Natural killer cell treated with Interleukin-12 subunit alpha and Interleukin-12 subunit beta and Interleukin-15 and Interleukin-18, amount 100 ng/mL, for 72 hours (primary cell): ENCODE measurements at regions not wholly inside any gene's neighbourhood (a gene's known extent, or its start where the extent isn't known, plus 50 kb on each side); places are given as distances from the start of the nearest gene placed in this dataset.
"Not testable (repeated sequence)": the region's sequence is repeated elsewhere in the genome, so short reads cannot be mapped to it uniquely, and the experiment has no call there.

Experiments used
- ATAC-seq, 2 donors: fragments of 150-1000 bp; cut with Tn5 transposase in 1 of 2; sonication (Bioruptor Pico), chemical (Tn5 transposase) in 1 of 2; 2 replicates each; pipeline ENCODE4 v1.10.0; 2021
- DNase-seq: peaks from one replicate; pipeline ENCODE4 v3.0.0; 2022; ENCODE audit warnings: low spot score
- H3K27ac Mint-ChIP-seq, 2 donors: 1 replicate in 1 of 2; 2 replicates in 1 of 2; pipeline ENCODE4 v1.8.0; 2022; ENCODE audit warnings: mixed read lengths in 2 of 2, mild to moderate bottlenecking in 1 of 2, moderate library complexity in 1 of 2
- H3K27me3 Mint-ChIP-seq, 2 donors: 1 replicate in 1 of 2; 2 replicates in 1 of 2; pipeline ENCODE4 v1.8.0; 2022; ENCODE audit warnings: mixed read lengths in 2 of 2
- H3K36me3 Mint-ChIP-seq: one replicate; pipeline ENCODE4 v1.8.0; 2022; ENCODE audit warnings: mixed read lengths
- H3K4me1 Mint-ChIP-seq, 2 donors: 1 replicate in 1 of 2; 2 replicates in 1 of 2; pipeline ENCODE4 v1.8.0; 2022; ENCODE audit warnings: low read depth in 2 of 2, mixed read lengths in 2 of 2, mild to moderate bottlenecking in 1 of 2
- H3K4me3 Mint-ChIP-seq: one replicate; pipeline ENCODE4 v1.8.0; 2022; ENCODE audit warnings: mixed read lengths
- H3K9me3 Mint-ChIP-seq: 2 replicates; pipeline ENCODE4 v1.8.0; 2022; ENCODE audit warnings: mixed read lengths

DNA sequence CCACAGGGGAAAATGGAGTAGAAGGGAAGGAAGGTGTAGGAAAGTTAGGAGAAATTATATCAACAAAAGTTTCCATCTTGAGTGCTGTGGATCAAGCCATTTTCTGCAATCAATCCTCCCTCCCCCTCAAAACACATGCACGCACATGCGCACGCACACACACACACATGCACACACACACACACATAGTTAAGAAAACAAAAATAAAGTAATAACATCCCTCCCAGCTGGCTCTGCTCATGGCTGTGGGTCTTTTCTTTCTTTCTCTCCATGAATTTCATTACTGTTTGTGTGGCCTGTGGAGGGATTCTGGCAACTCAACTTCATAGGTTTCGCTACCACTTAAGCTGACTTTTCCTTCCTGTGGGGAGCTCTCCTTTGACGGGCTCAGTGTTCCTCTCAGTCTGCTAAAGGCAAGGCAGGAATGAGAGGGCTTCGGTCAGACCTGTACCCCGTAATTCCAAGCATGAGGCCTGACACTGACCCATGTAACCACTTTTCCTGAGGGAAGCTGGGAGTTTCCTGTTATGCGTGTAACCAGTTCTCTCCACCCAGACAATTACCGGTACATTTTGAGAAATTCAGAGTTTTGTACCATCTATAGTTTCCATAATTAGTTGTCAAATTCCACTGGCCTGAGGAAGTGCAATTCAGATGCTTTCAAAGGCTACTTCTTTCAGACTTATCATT is 79.8 kb downstream of the ZNF92 start:
- H3K27me3 Mint-ChIP-seq: peaks cover 0 to 3% of the 10 kb centered on the region in 2 donors
- H3K4me3 Mint-ChIP-seq: no peak overlapping the region
- no peaks in the 10 kb centered on the region for H3K36me3 Mint-ChIP-seq
- no peak for DNase-seq
- H3K27ac Mint-ChIP-seq: no peak overlapping the region
- H3K9me3 Mint-ChIP-seq: no peaks in the 10 kb centered on the region
- H3K4me1 Mint-ChIP-seq: peaks cover 14 to 19% of the 10 kb centered on the region in 2 donors
- no peak for ATAC-seq

DNA sequence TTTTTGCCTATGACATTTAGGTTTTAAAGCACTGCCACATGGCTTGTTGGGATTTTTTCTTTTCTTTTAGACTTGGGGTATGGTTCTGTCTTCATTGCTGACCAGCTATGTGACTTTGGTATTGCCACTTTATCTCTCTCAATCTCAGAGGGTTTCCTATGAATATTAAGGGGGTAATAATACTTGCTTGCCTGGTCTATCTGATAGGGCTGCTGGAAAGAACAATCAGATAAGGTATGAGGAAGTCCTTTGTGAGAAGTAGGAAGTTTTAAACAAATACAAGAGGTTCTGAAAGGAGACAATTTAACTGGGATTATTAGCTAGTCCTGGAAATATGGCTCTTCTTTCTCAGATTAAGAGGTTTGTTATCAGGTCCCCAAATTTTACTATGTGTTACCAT is 80.8 kb downstream of the ZNF92 start:
- no peak for ATAC-seq
- Mint-ChIP-seq H3K27me3 (peaks cover 0 to 3% of the 10 kb centered on the region in 2 donors), H3K4me1 (peaks cover 13 to 18% of the 10 kb centered on the region in 2 donors), H3K36me3 (no peaks in the 10 kb centered on the region), H3K9me3 (no peaks in the 10 kb centered on the region), H3K4me3 (no peak overlapping the region), H3K27ac (no peak overlapping the region)
- DNase-seq: no peak

DNA sequence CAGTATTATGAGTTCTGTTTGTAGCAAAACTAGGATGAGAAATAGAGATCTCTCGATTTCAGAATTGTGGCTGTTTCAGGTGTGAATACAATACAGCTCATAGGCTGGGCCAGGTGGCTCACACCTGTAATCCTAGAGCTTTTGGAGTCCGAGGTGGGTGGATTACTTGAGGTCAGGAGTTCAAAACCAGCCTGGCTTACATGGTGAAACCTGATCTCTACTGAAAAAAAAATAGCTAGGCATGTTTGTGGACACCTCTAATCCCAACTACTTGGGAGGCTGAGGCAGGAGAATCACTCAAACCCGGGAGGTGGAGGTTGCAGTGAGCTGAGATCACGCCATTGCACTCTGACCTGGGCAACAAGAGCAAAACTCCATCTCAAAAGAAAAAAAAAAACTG is 81.4 kb downstream of the ZNF92 start:
- not testable (repeated sequence) for DNase-seq, H3K36me3 Mint-ChIP-seq, H3K4me3 Mint-ChIP-seq, H3K9me3 Mint-ChIP-seq, H3K27me3 Mint-ChIP-seq, H3K27ac Mint-ChIP-seq, ATAC-seq
- peaks cover 9 to 13% of the 10 kb centered on the region in 2 donors for H3K4me1 Mint-ChIP-seq

DNA sequence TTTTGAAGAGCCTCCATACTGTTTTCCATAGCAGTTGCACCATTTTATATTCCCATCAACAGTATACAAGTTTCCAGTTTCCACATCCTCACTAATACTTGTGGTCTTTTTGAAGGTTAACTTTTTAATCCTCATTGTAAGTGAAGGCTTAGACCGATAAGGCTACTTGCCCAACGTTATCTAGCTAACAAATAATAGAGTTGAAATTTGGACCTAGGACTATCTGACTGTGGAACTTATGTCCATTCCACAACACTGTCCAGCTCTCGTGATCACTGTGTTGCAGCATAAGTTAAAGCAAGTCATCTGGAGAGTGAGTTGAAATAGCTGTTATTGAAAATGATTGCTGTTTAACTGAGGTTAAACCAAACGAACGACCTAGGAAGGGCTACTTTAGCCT is 84.0 kb downstream of the ZNF92 start:
- no peak for DNase-seq
- Mint-ChIP-seq H3K9me3 (no peaks in the 10 kb centered on the region), H3K36me3 (no peaks in the 10 kb centered on the region), H3K4me3 (no peak overlapping the region), H3K4me1 (peaks cover 9 to 13% of the 10 kb centered on the region in 2 donors), H3K27ac (no peak overlapping the region), H3K27me3 (peaks cover 0 to 3% of the 10 kb centered on the region in 2 donors)
- ATAC-seq: no peak

DNA sequence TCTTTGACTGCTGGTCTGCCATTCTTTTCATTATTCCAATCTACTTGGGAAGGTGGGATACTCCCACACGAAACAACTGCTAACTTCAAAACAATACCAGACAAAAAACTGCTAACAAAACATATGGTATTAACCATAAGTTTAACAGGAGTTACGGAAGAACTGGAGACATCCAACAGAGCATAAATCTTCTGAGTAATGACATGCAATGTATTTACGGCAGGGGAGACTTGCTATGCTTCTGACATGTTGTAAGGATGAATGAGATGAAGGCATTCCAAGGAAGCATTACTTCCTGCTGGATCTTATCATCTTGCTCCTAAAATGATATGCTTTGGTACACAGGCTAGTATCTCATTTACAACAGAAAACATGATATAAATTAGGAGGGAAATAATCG is 85.8 kb downstream of the ZNF92 start:
- Mint-ChIP-seq H3K9me3 (no peaks in the 10 kb centered on the region), H3K4me3 (no peak overlapping the region), H3K27me3 (peaks cover 0 to 3% of the 10 kb centered on the region in 2 donors), H3K36me3 (no peaks in the 10 kb centered on the region), H3K27ac (no peak overlapping the region), H3K4me1 (peaks cover 4 to 10% of the 10 kb centered on the region in 2 donors)
- ATAC-seq (no peak), DNase-seq (no peak)

DNA sequence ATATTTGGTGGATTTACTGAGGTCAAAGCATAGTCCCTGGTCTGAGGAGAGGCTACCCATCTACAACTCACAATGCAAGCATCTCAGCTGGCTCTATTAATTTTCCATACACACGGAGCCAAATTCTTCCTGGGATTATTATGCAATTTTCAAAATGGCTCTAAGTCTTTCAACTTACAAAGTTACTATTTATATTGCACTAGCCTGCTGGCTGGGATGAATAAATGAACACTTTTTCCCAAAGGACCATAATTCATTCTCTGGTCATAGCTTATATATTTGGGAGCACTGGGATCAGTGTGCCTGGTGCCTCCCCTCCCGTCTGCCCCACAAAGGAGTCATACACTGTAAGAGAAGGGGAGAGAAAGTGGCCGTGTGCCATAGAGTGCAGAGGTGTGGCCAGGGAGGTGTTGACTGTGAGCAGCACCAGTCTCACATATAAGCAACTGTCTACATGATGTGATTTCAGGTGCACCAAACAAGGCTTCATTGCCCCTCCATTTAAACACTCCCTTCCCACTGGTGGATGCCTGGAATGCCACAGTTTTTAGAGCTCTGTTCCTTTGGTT is 88.6 kb downstream of the ZNF92 start:
- Mint-ChIP-seq H3K27ac (no peak overlapping the region), H3K4me1 (peaks cover 0 to 7% of the 10 kb centered on the region in 2 donors), H3K36me3 (peaks cover 1% of the 10 kb centered on the region), H3K27me3 (peaks cover 0 to 2% of the 10 kb centered on the region in 2 donors), H3K4me3 (no peak overlapping the region), H3K9me3 (peaks cover 2% of the 10 kb centered on the region)
- DNase-seq (no peak), ATAC-seq (no peak)

DNA sequence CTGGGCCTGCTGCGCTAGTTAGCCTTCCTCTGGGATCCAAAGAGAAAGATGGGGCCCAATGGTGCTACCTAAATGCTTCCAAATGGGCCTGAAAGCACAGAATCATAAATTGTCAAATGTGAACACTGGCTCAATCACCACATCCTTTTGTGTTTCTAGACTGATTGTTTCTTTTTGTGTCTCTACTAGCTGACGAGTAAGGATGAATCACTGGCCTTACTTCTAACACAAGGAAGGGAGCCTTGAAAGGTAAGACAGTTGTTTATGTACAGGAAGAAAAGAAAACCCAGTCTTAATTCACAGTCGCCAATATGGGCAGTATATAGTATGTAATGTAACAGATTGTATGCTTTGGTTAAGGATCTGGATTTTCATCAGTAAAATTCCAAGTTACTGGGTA is 89.5 kb downstream of the ZNF92 start:
- ATAC-seq (no peak), DNase-seq (no peak)
- peaks cover 8% of the 10 kb centered on the region for H3K36me3 Mint-ChIP-seq
- H3K27ac Mint-ChIP-seq: no peak overlapping the region
- H3K4me1 Mint-ChIP-seq: peaks cover 5 to 9% of the 10 kb centered on the region in 2 donors
- no peak overlapping the region for H3K4me3 Mint-ChIP-seq
- peaks cover 8% of the 10 kb centered on the region for H3K9me3 Mint-ChIP-seq
- H3K27me3 Mint-ChIP-seq: no peaks in the 10 kb centered on the region

DNA sequence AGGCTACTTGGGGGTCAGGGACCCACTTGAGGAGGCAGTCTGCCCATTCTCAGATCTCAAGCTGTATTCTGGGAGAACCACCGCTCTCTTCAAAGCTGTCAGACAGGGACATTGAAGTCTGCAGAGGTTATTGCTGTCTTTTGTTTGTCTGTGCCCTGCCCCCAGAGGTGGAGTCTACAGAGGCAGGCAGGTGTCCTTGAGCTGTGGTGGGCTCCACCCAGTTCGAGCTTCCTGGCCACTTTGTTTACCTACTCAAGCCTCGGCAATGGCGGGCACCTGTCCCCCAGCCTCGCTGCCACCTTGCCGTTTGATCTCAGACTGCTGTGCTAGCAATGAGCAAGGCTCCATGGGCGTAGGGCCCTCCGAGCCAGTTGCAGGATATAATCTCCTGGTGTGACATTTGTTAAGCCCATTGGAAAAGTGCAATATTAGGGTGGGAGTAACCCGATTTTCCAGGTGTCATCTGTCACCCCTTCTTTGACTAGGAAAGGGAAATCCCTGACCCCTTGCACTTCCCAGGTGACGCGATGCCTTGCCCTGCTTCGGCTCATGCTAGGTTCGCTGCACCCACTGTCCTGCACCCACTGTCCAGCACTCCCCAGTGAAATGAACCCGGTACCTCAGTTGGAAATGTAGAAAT is 96.4 kb downstream of the ZNF92 start:
- ATAC-seq, H3K27me3 Mint-ChIP-seq, DNase-seq, H3K27ac Mint-ChIP-seq, H3K4me3 Mint-ChIP-seq: not testable (repeated sequence)
- H3K36me3 Mint-ChIP-seq: peaks cover 14% of the 10 kb centered on the region
- peaks cover 18 to 34% of the 10 kb centered on the region in 2 donors for H3K4me1 Mint-ChIP-seq
- H3K9me3 Mint-ChIP-seq: peaks cover 13% of the 10 kb centered on the region

DNA sequence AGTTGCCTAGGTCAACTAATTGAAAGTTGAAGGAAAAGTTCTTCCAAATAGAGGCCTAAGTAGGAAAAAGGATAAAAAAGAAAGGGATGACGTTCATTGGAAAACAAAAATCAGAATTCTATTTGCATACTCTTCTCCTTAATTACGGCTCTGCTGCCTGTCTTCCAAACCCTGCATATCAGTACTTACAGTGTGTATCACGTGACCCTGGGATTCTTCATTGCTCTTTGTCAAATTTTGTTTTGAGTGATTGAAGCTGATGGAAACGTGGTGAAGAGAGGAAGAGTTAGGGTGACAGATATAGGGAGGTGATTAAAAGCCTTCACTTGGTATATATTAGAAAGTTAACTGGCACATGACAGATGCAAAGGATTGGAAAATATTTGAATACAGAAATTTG is 97.9 kb downstream of the ZNF92 start:
- Mint-ChIP-seq H3K27ac (no peak overlapping the region), H3K9me3 (peaks cover 14% of the 10 kb centered on the region), H3K36me3 (peaks cover 14% of the 10 kb centered on the region), H3K4me3 (no peak overlapping the region), H3K27me3 (no peaks in the 10 kb centered on the region), H3K4me1 (peaks cover 32 to 47% of the 10 kb centered on the region in 2 donors)
- ATAC-seq (no peak), DNase-seq (no peak)

DNA sequence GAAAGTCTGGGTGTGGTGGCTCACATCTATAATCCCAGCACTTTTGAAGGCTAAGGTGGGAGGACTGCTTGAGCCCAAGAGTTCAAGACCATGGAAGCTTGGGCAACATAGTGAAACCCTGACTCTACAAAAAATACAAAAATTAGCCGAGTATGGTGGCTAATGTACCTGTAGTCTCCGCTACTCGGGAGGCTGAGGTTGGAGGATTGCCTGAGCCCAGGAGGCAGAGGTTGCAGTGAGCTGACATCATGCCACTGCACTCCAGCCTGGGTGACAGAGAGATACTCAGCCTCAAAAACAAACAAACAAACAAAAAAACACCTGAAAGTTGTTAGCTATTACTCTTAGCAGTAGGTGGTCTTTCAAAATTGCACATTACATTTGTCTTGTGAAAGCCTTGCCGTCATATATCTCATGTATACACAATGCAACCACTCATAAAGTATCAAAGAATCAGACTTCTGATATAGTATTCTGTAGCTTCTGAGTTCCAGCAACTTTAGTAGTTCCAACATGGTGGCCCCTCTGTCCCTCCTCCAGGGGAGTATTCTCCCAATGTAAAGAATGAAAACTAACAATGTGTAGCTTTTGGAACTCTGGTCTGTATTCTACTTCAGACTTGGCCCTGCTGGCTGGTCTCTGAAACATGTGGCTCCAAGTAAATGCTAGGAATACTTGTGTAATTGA is 101.5 kb downstream of the ZNF92 start:
- peaks cover 17% of the 10 kb centered on the region for H3K36me3 Mint-ChIP-seq
- H3K4me3 Mint-ChIP-seq: peak overlapping the region; percentile 40
- H3K9me3 Mint-ChIP-seq: peaks cover 19% of the 10 kb centered on the region
- no peak for DNase-seq
- H3K4me1 Mint-ChIP-seq: peaks cover 48 to 51% of the 10 kb centered on the region in 2 donors
- ATAC-seq: no peak
- H3K27ac Mint-ChIP-seq: peak overlapping the region; percentile 8 to 40
- H3K27me3 Mint-ChIP-seq: no peaks in the 10 kb centered on the region

DNA sequence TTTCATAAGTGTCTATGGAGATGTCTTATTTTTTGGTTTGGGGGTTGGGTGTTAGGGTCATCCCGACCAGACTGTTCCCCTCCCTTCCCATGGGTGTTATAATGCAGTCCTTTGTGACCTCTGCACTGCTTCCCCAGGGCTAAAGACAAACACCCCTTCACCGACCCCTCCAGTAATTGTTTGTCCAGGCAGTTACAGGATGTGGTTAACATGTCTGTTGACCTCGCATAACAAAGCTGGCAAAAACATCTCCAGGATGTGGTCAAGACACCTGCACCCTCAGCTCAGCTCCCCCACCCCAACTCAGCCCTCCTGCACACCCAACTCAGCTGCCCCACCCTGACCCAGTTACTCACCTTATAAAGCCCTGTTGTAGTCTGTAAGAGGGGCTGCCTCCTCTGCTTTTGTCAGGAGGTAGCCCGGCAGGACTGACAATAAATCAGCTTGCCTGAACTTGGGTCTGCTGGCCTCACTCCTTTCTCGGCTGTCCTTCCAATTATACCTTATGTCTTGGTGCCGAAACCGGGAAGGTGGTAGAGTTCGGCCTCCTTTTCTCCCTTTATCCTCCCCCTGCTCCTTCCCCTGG is 102.2 kb downstream of the ZNF92 start:
- peaks cover 17% of the 10 kb centered on the region for H3K36me3 Mint-ChIP-seq

DNA sequence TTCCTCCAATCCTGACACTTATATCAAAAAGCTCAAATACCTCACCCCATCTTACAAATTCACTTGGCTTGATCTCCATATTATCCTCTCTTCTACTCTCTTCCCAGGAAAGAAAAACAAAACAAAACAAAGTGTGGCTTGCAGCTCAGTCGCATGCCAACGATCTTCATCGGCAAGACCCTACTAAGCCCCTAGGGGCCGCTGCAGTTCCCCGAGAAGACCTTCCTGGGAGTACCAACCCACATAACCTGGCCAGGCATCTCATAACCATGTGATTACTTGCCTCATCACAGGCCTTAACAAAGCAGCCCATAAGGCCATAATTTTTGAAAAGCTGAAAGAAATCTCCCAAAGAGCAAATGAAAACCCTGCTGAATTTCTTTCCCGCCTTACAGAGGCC is 103.7 kb downstream of the ZNF92 start:
- Mint-ChIP-seq H3K9me3 (peaks cover 23% of the 10 kb centered on the region), H3K36me3 (peaks cover 27% of the 10 kb centered on the region), H3K4me3 (peak overlapping the region; percentile 40), H3K27me3 (no peaks in the 10 kb centered on the region), H3K27ac (peak overlapping the region; percentile 7 to 8), H3K4me1 (peaks cover 47 to 48% of the 10 kb centered on the region in 2 donors)
- DNase-seq: no peak
- no peak for ATAC-seq

More for the DNA sequence above, 102.2 kb downstream of the ZNF92 start:
- ATAC-seq (peak; percentile 66 to 84), DNase-seq (no peak)
- Mint-ChIP-seq H3K27ac (peak overlapping the region; percentile 8 to 40), H3K9me3 (peaks cover 19% of the 10 kb centered on the region), H3K4me1 (peaks cover 48 to 53% of the 10 kb centered on the region in 2 donors), H3K27me3 (no peaks in the 10 kb centered on the region), H3K4me3 (peak overlapping the region; percentile 40)

DNA sequence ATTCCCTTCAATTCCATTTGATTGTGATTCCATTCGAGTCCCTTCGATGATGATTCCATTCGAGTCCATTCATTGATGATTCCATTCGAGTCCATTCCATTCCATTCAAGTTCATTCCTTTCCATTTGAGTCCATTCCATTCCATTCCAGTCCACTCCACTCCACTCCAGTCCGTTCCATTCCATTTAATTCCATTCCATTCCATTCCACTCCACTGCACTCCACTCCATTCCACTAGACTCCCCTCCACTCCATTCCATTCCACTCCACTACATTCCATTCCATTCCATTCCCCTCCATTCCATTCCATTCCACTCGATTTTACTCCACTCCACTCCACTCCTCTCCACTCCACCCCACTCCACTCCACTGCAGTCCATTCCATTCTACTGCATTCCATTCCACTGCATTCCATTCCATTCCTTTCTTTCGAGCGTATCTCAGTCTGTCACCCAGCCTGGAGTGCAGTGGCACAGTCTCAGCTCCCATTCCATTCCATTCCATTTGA is 115.7 kb downstream of the ZNF92 start:
- Mint-ChIP-seq H3K4me1 (peaks cover 0 to 7% of the 10 kb centered on the region in 2 donors), H3K27me3 (peaks cover 19 to 24% of the 10 kb centered on the region in 2 donors), H3K4me3 (peak overlapping the region; percentile 3), H3K27ac (no peak overlapping the region), H3K36me3 (peaks cover 26% of the 10 kb centered on the region), H3K9me3 (peaks cover 15% of the 10 kb centered on the region)
- no peak for DNase-seq
- ATAC-seq: no peak
